Esophagus squamous epithelium (tissue), 5 donors: ENCODE measurements at regions not wholly inside any gene's neighbourhood (a gene's known extent, or its start where the extent isn't known, plus 50 kb on each side); places are given as distances from the start of the nearest gene placed in this dataset.

Source experiments
- DNase-seq: peaks from one replicate; lab custom pipeline; 2025; lab: John Stamatoyannopoulos, UW
- H3K27ac ChIP-seq, 4 donors: fragments of 200-600 bp; sonication (generic); one replicate each; pipeline ENCODE4 v1.5.1; 2016 to 2019; ENCODE audit warnings: mild to moderate bottlenecking in 1 of 4
- H3K27me3 ChIP-seq, 4 donors: fragments of 200-600 bp; sonication (generic); 1 replicate in 3 of 4; 2 replicates in 1 of 4; pipeline versions ENCODE4 v1.5.1 to v1.6.0; 2017 to 2021; ENCODE audit warnings: antibody characterized with exemption in 1 of 4
- H3K36me3 ChIP-seq, 3 donors: fragments of 200-600 bp; sonication (generic); one replicate each; pipeline ENCODE4 v1.5.1; 2016 to 2019
- H3K4me1 ChIP-seq, 3 donors: fragments of 200-600 bp; sonication (generic); one replicate each; pipeline ENCODE4 v1.5.1; 2017 to 2019
- H3K4me3 ChIP-seq, 4 donors: fragments of 200-600 bp; sonication (generic); 1 replicate in 3 of 4; 2 replicates in 1 of 4; pipeline ENCODE4 v1.5.1; 2016 to 2019; ENCODE audit warnings: mild to moderate bottlenecking in 2 of 4, moderate library complexity in 1 of 4
- H3K9me3 ChIP-seq, 3 donors: fragments of 200-600 bp; sonication (generic); one replicate each; pipeline ENCODE4 v1.5.1; 2016 to 2019
- POLR2A ChIP-seq, 4 donors: fragments of 450-650 bp; IDR thresholded peaks; one replicate each; pipeline ENCODE4 v1.6.1; 2017; ENCODE audit warnings: antibody characterized with exemption in 4 of 4, mild to moderate bottlenecking in 4 of 4, moderate library complexity in 3 of 4
- WGBS, 2 donors: methylation state at CpG; one replicate each; pipeline ENCODE4 v1.1.5; 2018; 5-methylcytosine and 5-hydroxymethylcytosine counted together
- intact Hi-C: fragments of 100-400 bp; cut with DNase I; formaldehyde crosslinking; loops from one replicate; pipeline ENCODE4 v1.15.0; 2022
- TF ChIP-seq, protein P1 (sequence below), 6 experiments: fragments of 450-650 bp in 4 of 6; fragments of 200-600 bp in 2 of 6; sonication (generic) in 2 of 6; IDR thresholded peaks; one replicate each; pipeline ENCODE4 v1.5.1; 2016 to 2019; ENCODE audit warnings: antibody characterized with exemption in 6 of 6, mild to moderate bottlenecking in 4 of 6, moderate library complexity in 4 of 6
- donor health status: DM: yes; HTN: yes; CAD: no.

GRCh38 chr4:14827111-14827510, 175.2 kb upstream of the CPEB2 start:
- Histone ChIP-seq H3K27ac (no peak overlapping the region), H3K27me3 (no peaks in the 10 kb centered on the region), H3K36me3 (no peaks in the 10 kb centered on the region), H3K4me1 (peaks cover 0 to 35% (median 5%) of the 10 kb centered on the region in 3 donors), H3K4me3 (no peak overlapping the region), H3K9me3 (no peaks in the 10 kb centered on the region)
- intact Hi-C loops = no loop called here
- TF ChIP-seq POLR2A (IDR thresholded peaks at IDR 0.05) = no peak
- TF ChIP-seq, protein P1, sequence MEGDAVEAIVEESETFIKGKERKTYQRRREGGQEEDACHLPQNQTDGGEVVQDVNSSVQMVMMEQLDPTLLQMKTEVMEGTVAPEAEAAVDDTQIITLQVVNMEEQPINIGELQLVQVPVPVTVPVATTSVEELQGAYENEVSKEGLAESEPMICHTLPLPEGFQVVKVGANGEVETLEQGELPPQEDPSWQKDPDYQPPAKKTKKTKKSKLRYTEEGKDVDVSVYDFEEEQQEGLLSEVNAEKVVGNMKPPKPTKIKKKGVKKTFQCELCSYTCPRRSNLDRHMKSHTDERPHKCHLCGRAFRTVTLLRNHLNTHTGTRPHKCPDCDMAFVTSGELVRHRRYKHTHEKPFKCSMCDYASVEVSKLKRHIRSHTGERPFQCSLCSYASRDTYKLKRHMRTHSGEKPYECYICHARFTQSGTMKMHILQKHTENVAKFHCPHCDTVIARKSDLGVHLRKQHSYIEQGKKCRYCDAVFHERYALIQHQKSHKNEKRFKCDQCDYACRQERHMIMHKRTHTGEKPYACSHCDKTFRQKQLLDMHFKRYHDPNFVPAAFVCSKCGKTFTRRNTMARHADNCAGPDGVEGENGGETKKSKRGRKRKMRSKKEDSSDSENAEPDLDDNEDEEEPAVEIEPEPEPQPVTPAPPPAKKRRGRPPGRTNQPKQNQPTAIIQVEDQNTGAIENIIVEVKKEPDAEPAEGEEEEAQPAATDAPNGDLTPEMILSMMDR (IDR thresholded peaks at IDR 0.05) = no peak
- 60 to 70% methylated on average over 1 to 7 of the region's 8 CpGs for WGBS, 2 donors
- DNase-seq = no peak

DNA sequence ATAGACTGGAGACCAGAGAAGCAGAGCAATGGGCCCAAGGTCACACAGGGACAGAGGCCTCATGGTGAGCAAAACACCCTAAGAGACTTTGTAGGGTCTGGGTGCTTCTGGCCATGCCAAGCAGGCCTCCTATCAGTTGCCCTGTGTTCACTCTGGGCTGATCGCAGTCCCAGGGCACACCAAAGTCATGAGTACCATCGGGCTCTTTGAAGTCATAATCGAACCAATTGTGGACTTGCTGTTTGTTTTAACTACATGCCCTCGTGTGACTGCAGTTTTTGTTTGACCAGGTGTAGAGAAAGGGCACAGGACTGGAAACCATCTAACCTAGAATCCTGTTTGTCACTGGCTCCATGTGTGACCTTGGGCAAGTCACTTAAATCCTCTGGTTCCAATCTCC, 172.5 kb upstream of the CPEB2 start:
- Histone ChIP-seq H3K36me3 (no peaks in the 10 kb centered on the region), H3K27me3 (no peaks in the 10 kb centered on the region), H3K27ac (no peak overlapping the region), H3K4me3 (no peak overlapping the region), H3K4me1 (peaks cover 0 to 35% (median 6%) of the 10 kb centered on the region in 3 donors), H3K9me3 (no peaks in the 10 kb centered on the region)
- DNase-seq = no peak
- 66 to 91% methylated on average over 4 of the region's 4 CpGs for WGBS, 2 donors
- TF ChIP-seq, protein P1 (IDR thresholded peaks at IDR 0.05) = no peak
- no peak for TF ChIP-seq POLR2A (IDR thresholded peaks at IDR 0.05)
- intact Hi-C loops = no loop called here

- intact Hi-C loops = no loop called here
Measured at GRCh38 chr4:14831416-14831815, 170.9 kb upstream of the CPEB2 start.

GRCh38 chr4:14833053-14833452, 169.2 kb upstream of the CPEB2 start:
- no peaks in the 10 kb centered on the region for H3K36me3 ChIP-seq
- no peak overlapping the region for H3K27ac ChIP-seq
- intact Hi-C loops = no loop called here
- H3K27me3 ChIP-seq = no peaks in the 10 kb centered on the region
- H3K4me1 ChIP-seq = peaks cover 0 to 36% (median 6%) of the 10 kb centered on the region in 3 donors
- no peaks in the 10 kb centered on the region for H3K9me3 ChIP-seq
- WGBS, 2 donors = 83 to 88% methylated on average over 5 of the region's 5 CpGs
- DNase-seq = no peak
- H3K4me3 ChIP-seq = no peak overlapping the region
- TF ChIP-seq POLR2A (IDR thresholded peaks at IDR 0.05) = no peak
- TF ChIP-seq, protein P1 (IDR thresholded peaks at IDR 0.05) = no peak

More at GRCh38 chr4:14831416-14831815, 170.9 kb upstream of the CPEB2 start:
- H3K4me1 ChIP-seq = peaks cover 0 to 45% (median 6%) of the 10 kb centered on the region in 3 donors
- no peaks in the 10 kb centered on the region for H3K36me3 ChIP-seq
- no peak overlapping the region for H3K4me3 ChIP-seq
- TF ChIP-seq, protein P1 (IDR thresholded peaks at IDR 0.05) = no peak
- TF ChIP-seq POLR2A (IDR thresholded peaks at IDR 0.05) = no peak
- no peak for DNase-seq
- no peaks in the 10 kb centered on the region for H3K9me3 ChIP-seq
- no peak overlapping the region for H3K27ac ChIP-seq
- no peaks in the 10 kb centered on the region for H3K27me3 ChIP-seq
- 13% methylated on average over 1 of the region's 1 CpG; no CpG with 5 or more reads in 1 of the 2 donors for WGBS, 2 donors

- TF ChIP-seq, protein P1 (IDR thresholded peaks at IDR 0.05) = no peak
- TF ChIP-seq POLR2A (IDR thresholded peaks at IDR 0.05) = no peak
- no peaks in the 10 kb centered on the region for H3K36me3 ChIP-seq
- no peak overlapping the region for H3K4me3 ChIP-seq
- peak overlapping the region in 1 of 4 donors; percentile 14 for H3K27ac ChIP-seq
- WGBS, 2 donors = 22 to 55% methylated on average over 1 of the region's 1 CpG
- no peaks in the 10 kb centered on the region for H3K27me3 ChIP-seq
- H3K4me1 ChIP-seq = peaks cover 0 to 36% (median 6%) of the 10 kb centered on the region in 3 donors
- intact Hi-C loops = no loop called here
- H3K9me3 ChIP-seq = no peaks in the 10 kb centered on the region
- no peak for DNase-seq
Measured at GRCh38 chr4:14834382-14834781, 167.9 kb upstream of the CPEB2 start.
